ENCODE measurements at regions not wholly inside any gene's neighbourhood (a gene's known extent, or its start where the extent isn't known, plus 50 kb on each side); places are given as distances from the start of the nearest gene placed in this dataset.

GRCh38 chr1:38730511-38731397, 128.8 kb downstream of the RRAGC start:
- Histone ChIP-seq H3K27me3 (ENCODE audit: control insufficient read depth in 2 of 2, insufficient read depth in 2 of 2, low read length in 2 of 2) (peaks cover 6 to 8% of the 10 kb centered on the region in 2 experiments; a peak in 4 of 5 replicates), H3K36me3 (ENCODE audit: control insufficient read depth, insufficient read depth, low read length) (no peaks in the 10 kb centered on the region), H3K4me2 (ENCODE audit: insufficient read depth, low read length) (no peak overlapping the region), H3K9me3 (replicated peaks; ENCODE audit: control insufficient read depth, insufficient read depth, low read depth, low read length) (no peaks in the 10 kb centered on the region), H3K79me2 (ENCODE audit: control insufficient read depth, insufficient read depth, low read length) (no peaks in the 10 kb centered on the region), H3K9me1 (ENCODE audit: control insufficient read depth, insufficient read depth, low read length) (no peaks in the 10 kb centered on the region), H3K4me3 (no peak overlapping the region), H3K4me1 (replicated peaks in 1 of 2; ENCODE audit: control insufficient read depth in 2 of 2, insufficient read depth in 2 of 2, low read length in 2 of 2) (peaks cover 4% of the 10 kb centered on the region in 2 experiments; a peak in 3 of 5 replicates), H4K20me1 (replicated peaks; ENCODE audit: control insufficient read depth, insufficient read depth, low read length) (no peaks in the 10 kb centered on the region), H3K27ac (ENCODE audit: extremely low read depth, low read depth, low read length) (no peak overlapping the region), H2AFZ (ENCODE audit: low read depth, low read length) (no peak overlapping the region), H3K9ac (ENCODE audit: insufficient read depth in 1 of 2, low read depth in 2 of 2, low read length in 2 of 2) (no peak overlapping the region)
- in situ Hi-C loops (cut with MboI): no loop called here
- intact Hi-C loops (cut with micrococcal nuclease): no loop called here
- DNase-seq (ENCODE audit: extremely low read depth in 1 of 4, low spot score in 3 of 4) (no peak), ATAC-seq (no peak), FAIRE-seq (no peak)
- ChIA-PET POLR2A (no interaction called here), CTCF (ENCODE audit: low intra/inter-chr PET ratio) (no interaction called here)
- 10% methylated on average over 6 of the region's 6 CpGs for WGBS (ENCODE audit: insufficient coverage, low coverage, missing lambda C conversion rate)
- BruUV-seq (replicated peaks): no TSS peak
- TF ChIP-seq ZNF239 (CRISPR knock-in tag; IDR thresholded peaks at IDR 0.05) (peak; percentile 96), YY1 (IDR thresholded peaks at IDR 0.05; ENCODE audit: borderline replicate concordance in 1 of 3, control insufficient read depth in 1 of 3, extremely low read depth in 1 of 3, insufficient read depth in 3 of 3, insufficient read length in 1 of 3, insufficient replicate concordance in 2 of 3, low read depth in 1 of 3, low read length in 2 of 3) (no peak), ZNF740 (CRISPR knock-in tag; IDR thresholded peaks at IDR 0.05) (no peak), ZNF740 (tag; IDR thresholded peaks at IDR 0.05) (no peak), ZBTB9 (CRISPR knock-in tag; IDR thresholded peaks at IDR 0.05) (no peak), MYNN (IDR thresholded peaks at IDR 0.05) (no peak), MYNN (CRISPR knock-in tag; IDR thresholded peaks at IDR 0.05) (no peak), SUPT5H (IDR thresholded peaks at IDR 0.05) (no peak), RBM25 (IDR thresholded peaks at IDR 0.05; ENCODE audit: low read depth, low read length, severe bottlenecking) (peak; percentile 70)

Data from K562 (cell line).